Adrenal gland (tissue), 5 donors: ENCODE measurements at regions not wholly inside any gene's neighbourhood (a gene's known extent, or its start where the extent isn't known, plus 50 kb on each side); places are given as distances from the start of the nearest gene placed in this dataset.

Source experiments
- POLR2A ChIP-seq, 2 donors: fragments of 450-650 bp; IDR thresholded peaks; one replicate each; pipeline ENCODE4 v1.6.1; 2017; ENCODE audit warnings: antibody characterized with exemption in 2 of 2, mild to moderate bottlenecking in 2 of 2, moderate library complexity in 1 of 2
- TF ChIP-seq, protein P1 (sequence below), 6 experiments: fragments of 450-650 bp in 4 of 6; fragments of 200-600 bp in 2 of 6; sonication (generic) in 1 of 6; IDR thresholded peaks; 1 replicate in 5 of 6; 2 replicates in 1 of 6; pipeline versions ENCODE4 v1.5.1 to v1.8.0; 2016 to 2021; ENCODE audit warnings: antibody characterized with exemption in 6 of 6, mild to moderate bottlenecking in 2 of 6, moderate library complexity in 1 of 6
- donor health status: DM: no; HTN: no; CAD: no.

DNA sequence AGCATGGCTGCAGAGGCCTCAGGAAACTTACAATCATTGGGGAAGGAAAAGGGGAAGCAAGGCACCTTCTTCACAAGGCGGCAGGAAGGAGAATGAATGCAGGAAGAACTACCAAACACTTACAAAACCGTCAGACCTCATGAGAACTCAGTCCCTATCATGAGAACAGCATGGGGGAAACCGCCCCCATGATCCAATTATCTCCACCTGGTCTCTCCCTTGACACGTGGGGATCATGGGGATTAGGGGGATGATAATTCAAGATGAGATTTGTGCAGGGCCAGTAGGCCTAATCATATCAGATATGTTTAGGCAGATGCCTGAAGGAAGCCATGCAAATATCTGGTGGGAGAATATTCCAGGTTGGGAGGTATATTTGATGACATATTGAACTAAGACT lies 1176.4 kb upstream of the CDH18 start:
- TF ChIP-seq, protein P1, sequence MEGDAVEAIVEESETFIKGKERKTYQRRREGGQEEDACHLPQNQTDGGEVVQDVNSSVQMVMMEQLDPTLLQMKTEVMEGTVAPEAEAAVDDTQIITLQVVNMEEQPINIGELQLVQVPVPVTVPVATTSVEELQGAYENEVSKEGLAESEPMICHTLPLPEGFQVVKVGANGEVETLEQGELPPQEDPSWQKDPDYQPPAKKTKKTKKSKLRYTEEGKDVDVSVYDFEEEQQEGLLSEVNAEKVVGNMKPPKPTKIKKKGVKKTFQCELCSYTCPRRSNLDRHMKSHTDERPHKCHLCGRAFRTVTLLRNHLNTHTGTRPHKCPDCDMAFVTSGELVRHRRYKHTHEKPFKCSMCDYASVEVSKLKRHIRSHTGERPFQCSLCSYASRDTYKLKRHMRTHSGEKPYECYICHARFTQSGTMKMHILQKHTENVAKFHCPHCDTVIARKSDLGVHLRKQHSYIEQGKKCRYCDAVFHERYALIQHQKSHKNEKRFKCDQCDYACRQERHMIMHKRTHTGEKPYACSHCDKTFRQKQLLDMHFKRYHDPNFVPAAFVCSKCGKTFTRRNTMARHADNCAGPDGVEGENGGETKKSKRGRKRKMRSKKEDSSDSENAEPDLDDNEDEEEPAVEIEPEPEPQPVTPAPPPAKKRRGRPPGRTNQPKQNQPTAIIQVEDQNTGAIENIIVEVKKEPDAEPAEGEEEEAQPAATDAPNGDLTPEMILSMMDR (IDR thresholded peaks at IDR 0.05), result no peak
- no peak for TF ChIP-seq POLR2A (IDR thresholded peaks at IDR 0.05)
